Prostate gland (tissue), 2 donors: ENCODE measurements at regions not wholly inside any gene's neighbourhood (a gene's known extent, or its start where the extent isn't known, plus 50 kb on each side); places are given as distances from the start of the nearest gene placed in this dataset.

Experiments used
- DNase-seq: peaks from one replicate; pipeline ENCODE4 v3.0.0-alpha.2; 2019; ENCODE audit warnings: low spot score
- H3K27ac ChIP-seq, 2 donors: fragments of 200-600 bp; sonication (generic); 2 replicates each; pipeline ENCODE4 v1.5.1; 2017 to 2019
- H3K27me3 ChIP-seq: fragments of 200-600 bp; sonication (generic); replicated peaks from 2 replicates; pipeline ENCODE4 v1.5.1; 2019; ENCODE audit not compliant: insufficient read depth
- H3K36me3 ChIP-seq, 2 donors: fragments of 200-600 bp; sonication (generic); 1 replicate in 1 of 2; 2 replicates in 1 of 2; pipeline versions ENCODE4 v1.5.1 to v1.8.1; 2017 to 2019
- H3K4me1 ChIP-seq: fragments of 200-600 bp; sonication (generic); replicated peaks from 2 replicates; pipeline ENCODE4 v1.5.1; 2019
- H3K4me3 ChIP-seq, 2 donors: fragments of 200-600 bp; sonication (generic); 2 replicates each; pipeline ENCODE4 v1.5.1; 2017 to 2019
- H3K9me3 ChIP-seq: fragments of 200-600 bp; sonication (generic); 2 replicates; pipeline ENCODE4 v1.5.1; 2017
- CTCF ChIP-seq, 4 experiments: fragments of 200-600 bp in 2 of 4; fragments of 450-650 bp in 2 of 4; sonication (generic) in 2 of 4; IDR thresholded peaks; 1 replicate in 3 of 4; 2 replicates in 1 of 4; pipeline ENCODE4 v1.5.1; 2016 to 2019; ENCODE audit warnings: antibody characterized with exemption in 4 of 4, mild to moderate bottlenecking in 2 of 4, moderate library complexity in 2 of 4
- POLR2A ChIP-seq: fragments of 450-650 bp; IDR thresholded peaks from one replicate; pipeline ENCODE4 v1.6.1; 2016; ENCODE audit warnings: antibody characterized with exemption, mild to moderate bottlenecking
- POLR2AphosphoS5 ChIP-seq: sonication (generic); formaldehyde crosslinking; IDR thresholded peaks from one replicate; pipeline ENCODE4 v1.6.1; 2017; ENCODE audit warnings: antibody characterized with exemption
- WGBS: methylation state at CpG from one replicate; pipeline ENCODE4 v1.1.5; 2018; 5-methylcytosine and 5-hydroxymethylcytosine counted together
- intact Hi-C: fragments of 100-400 bp; cut with DNase I; formaldehyde crosslinking; loops from one replicate; pipeline ENCODE4 v1.14.2; 2022

- DNase-seq = no peak
- H3K27me3 ChIP-seq = no peaks in the 10 kb centered on the region
- no peak overlapping the region for H3K4me3 ChIP-seq
- WGBS = 51% methylated on average over 2 of the region's 2 CpGs
- H3K27ac ChIP-seq = no peak overlapping the region
- intact Hi-C loops = loop anchor here (10.0 kb wide), 2 partner anchors 135 to 225 kb away; partner anchors contain the start of gene VLDLR
- no peaks in the 10 kb centered on the region for H3K36me3 ChIP-seq
- TF ChIP-seq POLR2AphosphoS5 = no peak
- no peak for TF ChIP-seq CTCF (IDR thresholded peaks at IDR 0.05)
- no peak for TF ChIP-seq POLR2A
- no peaks in the 10 kb centered on the region for H3K9me3 ChIP-seq
- H3K4me1 ChIP-seq = no peaks in the 10 kb centered on the region
Measured at GRCh38 chr9:2489838-2490314, 131.7 kb upstream of the VLDLR start.

GRCh38 chr9:2492161-2492560, 129.4 kb upstream of the VLDLR start:
- Histone ChIP-seq H3K4me1 (no peaks in the 10 kb centered on the region), H3K36me3 (no peaks in the 10 kb centered on the region), H3K4me3 (no peak overlapping the region), H3K9me3 (no peaks in the 10 kb centered on the region), H3K27ac (no peak overlapping the region), H3K27me3 (no peaks in the 10 kb centered on the region)
- intact Hi-C loops = loop anchor here (10.0 kb wide), 2 partner anchors 133 to 227 kb away; partner anchors contain the start of gene VLDLR
- DNase-seq = no peak
- TF ChIP-seq CTCF (IDR thresholded peaks at IDR 0.05) (no peak), POLR2AphosphoS5 (no peak), POLR2A (no peak)
- WGBS = 98% methylated on average over 3 of the region's 3 CpGs

- DNase-seq = no peak
- H3K27ac ChIP-seq = no peak overlapping the region
- no peaks in the 10 kb centered on the region for H3K36me3 ChIP-seq
- intact Hi-C loops = loop anchor here (10.0 kb wide), 2 partner anchors 132 to 228 kb away; partner anchors contain the start of gene VLDLR
- no peaks in the 10 kb centered on the region for H3K9me3 ChIP-seq
- no peak for TF ChIP-seq POLR2A
- no peak for TF ChIP-seq CTCF (IDR thresholded peaks at IDR 0.05)
- no peak for TF ChIP-seq POLR2AphosphoS5
- 70% methylated on average over 2 of the region's 2 CpGs for WGBS
- no peaks in the 10 kb centered on the region for H3K4me1 ChIP-seq
- H3K4me3 ChIP-seq = no peak overlapping the region
- no peaks in the 10 kb centered on the region for H3K27me3 ChIP-seq
Measured at GRCh38 chr9:2493109-2493508, 128.5 kb upstream of the VLDLR start.

GRCh38 chr9:2493529-2493928, 128.1 kb upstream of the VLDLR start:
- intact Hi-C loops = loop anchor here (10.0 kb wide), 2 partner anchors 131 to 229 kb away; partner anchors contain the start of gene VLDLR
- TF ChIP-seq POLR2AphosphoS5 (no peak), CTCF (IDR thresholded peaks at IDR 0.05) (no peak), POLR2A (no peak)
- WGBS = 11% methylated on average over 3 of the region's 3 CpGs
- Histone ChIP-seq H3K36me3 (no peaks in the 10 kb centered on the region), H3K4me3 (no peak overlapping the region), H3K27me3 (no peaks in the 10 kb centered on the region), H3K27ac (no peak overlapping the region), H3K9me3 (no peaks in the 10 kb centered on the region), H3K4me1 (no peaks in the 10 kb centered on the region)
- DNase-seq = no peak

GRCh38 chr9:2494562-2494961, 127.0 kb upstream of the VLDLR start:
- H3K4me3 ChIP-seq = no peak overlapping the region
- WGBS = 73% methylated on average over 2 of the region's 2 CpGs
- TF ChIP-seq POLR2A (no peak), CTCF (IDR thresholded peaks at IDR 0.05) (no peak), POLR2AphosphoS5 (no peak)
- no peak for DNase-seq
- H3K27ac ChIP-seq = no peak overlapping the region
- no peaks in the 10 kb centered on the region for H3K4me1 ChIP-seq
- H3K36me3 ChIP-seq = no peaks in the 10 kb centered on the region
- no peaks in the 10 kb centered on the region for H3K9me3 ChIP-seq
- intact Hi-C loops = loop anchor here (10.0 kb wide), 2 partner anchors 130 to 230 kb away; partner anchors contain the start of gene VLDLR
- no peaks in the 10 kb centered on the region for H3K27me3 ChIP-seq
